Tibial artery (tissue), 4 donors: ENCODE measurements at regions not wholly inside any gene's neighbourhood (a gene's known extent, or its start where the extent isn't known, plus 50 kb on each side); places are given as distances from the start of the nearest gene placed in this dataset.

Experiments used
- DNase-seq, 2 donors: peaks; one replicate each; pipeline ENCODE4 v3.0.0-alpha.2; 2019
- H3K27ac ChIP-seq, 2 donors: fragments of 200-600 bp; sonication (generic) in 1 of 2; 1 replicate in 1 of 2; 2 replicates in 1 of 2; pipeline ENCODE4 v1.5.1; 2018 to 2019; ENCODE audit warnings: mild to moderate bottlenecking in 1 of 2
- H3K27me3 ChIP-seq, 2 donors: fragments of 200-600 bp; sonication (generic) in 1 of 2; one replicate each; pipeline versions ENCODE4 v1.5.1 to v1.6.0; 2016 to 2019
- H3K36me3 ChIP-seq, 3 donors: fragments of 200-600 bp; sonication (generic) in 2 of 3; one replicate each; pipeline ENCODE4 v1.5.1; 2016 to 2019; ENCODE audit warnings: mild to moderate bottlenecking in 2 of 3
- H3K4me1 ChIP-seq, 4 donors: fragments of 200-600 bp; sonication (generic) in 2 of 4; 1 replicate in 3 of 4; 2 replicates in 1 of 4; pipeline ENCODE4 v1.5.1; 2016 to 2019
- H3K4me3 ChIP-seq, 2 donors: fragments of 200-600 bp; sonication (generic) in 1 of 2; 1 replicate in 1 of 2; 2 replicates in 1 of 2; pipeline ENCODE4 v1.5.1; 2018 to 2019; ENCODE audit warnings: mild to moderate bottlenecking in 2 of 2
- H3K9me3 ChIP-seq, 3 donors: fragments of 200-600 bp; sonication (generic) in 1 of 3; one replicate each; pipeline ENCODE4 v1.5.1; 2016 to 2019
- CTCF ChIP-seq, 2 experiments: fragments of 200-600 bp in 1 of 2; fragments of 450-650 bp in 1 of 2; IDR thresholded peaks; one replicate each; pipeline ENCODE4 v1.5.1; 2017 to 2019; ENCODE audit warnings: antibody characterized with exemption in 2 of 2, mild to moderate bottlenecking in 1 of 2, moderate library complexity in 1 of 2
- intact Hi-C: fragments of 100-400 bp; cut with DNase I; formaldehyde crosslinking; loops from one replicate; pipeline ENCODE4 v1.15.0; 2023; ENCODE audit warnings: low total_unique reads

- H3K4me1 ChIP-seq, result no peaks in the 10 kb centered on the region
- no peak overlapping the region for H3K4me3 ChIP-seq
- no peaks in the 10 kb centered on the region for H3K27me3 ChIP-seq
- H3K9me3 ChIP-seq, result no peaks in the 10 kb centered on the region
- no peak for DNase-seq
- H3K36me3 ChIP-seq, result no peaks in the 10 kb centered on the region
- no peak overlapping the region for H3K27ac ChIP-seq
- intact Hi-C loops, result no loop called here
- TF ChIP-seq CTCF (IDR thresholded peaks at IDR 0.05), result no peak
Measured at GRCh38 chr2:82596581-82596980, 1862.5 kb downstream of the SUCLG1 start.

GRCh38 chr2:82591718-82592117 is 1867.4 kb downstream of the SUCLG1 start:
- TF ChIP-seq CTCF (IDR thresholded peaks at IDR 0.05), result no peak
- no peaks in the 10 kb centered on the region for H3K9me3 ChIP-seq
- H3K27ac ChIP-seq, result no peak overlapping the region
- intact Hi-C loops, result no loop called here
- no peaks in the 10 kb centered on the region for H3K4me1 ChIP-seq
- no peak overlapping the region for H3K4me3 ChIP-seq
- no peaks in the 10 kb centered on the region for H3K36me3 ChIP-seq
- H3K27me3 ChIP-seq, result no peaks in the 10 kb centered on the region
- DNase-seq, result no peak

GRCh38 chr2:82576656-82577055 is 1882.4 kb downstream of the SUCLG1 start:
- H3K4me1 ChIP-seq, result no peaks in the 10 kb centered on the region
- intact Hi-C loops, result no loop called here
- TF ChIP-seq CTCF (IDR thresholded peaks at IDR 0.05), result no peak

GRCh38 chr2:82539280-82539621 is 1919.8 kb downstream of the SUCLG1 start:
- no peak for DNase-seq
- Histone ChIP-seq H3K36me3 (no peaks in the 10 kb centered on the region), H3K9me3 (no peaks in the 10 kb centered on the region), H3K4me1 (no peaks in the 10 kb centered on the region), H3K4me3 (no peak overlapping the region), H3K27ac (no peak overlapping the region), H3K27me3 (no peaks in the 10 kb centered on the region)
- intact Hi-C loops, result no loop called here
- no peak for TF ChIP-seq CTCF (IDR thresholded peaks at IDR 0.05)

More at GRCh38 chr2:82576656-82577055, 1882.4 kb downstream of the SUCLG1 start:
- no peak overlapping the region for H3K27ac ChIP-seq
- no peaks in the 10 kb centered on the region for H3K36me3 ChIP-seq
- no peaks in the 10 kb centered on the region for H3K27me3 ChIP-seq
- no peak for DNase-seq
- no peak overlapping the region for H3K4me3 ChIP-seq
- peaks cover 3 to 10% (median 4%) of the 10 kb centered on the region in 3 donors for H3K9me3 ChIP-seq

- no peak for TF ChIP-seq CTCF (IDR thresholded peaks at IDR 0.05)
- Histone ChIP-seq H3K27ac (no peak overlapping the region), H3K4me1 (no peaks in the 10 kb centered on the region), H3K9me3 (no peaks in the 10 kb centered on the region), H3K36me3 (no peaks in the 10 kb centered on the region), H3K27me3 (no peaks in the 10 kb centered on the region), H3K4me3 (no peak overlapping the region)
- DNase-seq, result no peak
- intact Hi-C loops, result no loop called here
Measured at GRCh38 chr2:82538590-82539279, 1920.3 kb downstream of the SUCLG1 start.

GRCh38 chr2:82528288-82528687 is 1930.8 kb downstream of the SUCLG1 start:
- intact Hi-C loops, result no loop called here
- H3K9me3 ChIP-seq, result no peaks in the 10 kb centered on the region
- no peaks in the 10 kb centered on the region for H3K36me3 ChIP-seq
- no peaks in the 10 kb centered on the region for H3K27me3 ChIP-seq
- H3K27ac ChIP-seq, result no peak overlapping the region
- no peak for DNase-seq
- H3K4me1 ChIP-seq, result no peaks in the 10 kb centered on the region
- H3K4me3 ChIP-seq, result no peak overlapping the region
- no peak for TF ChIP-seq CTCF (IDR thresholded peaks at IDR 0.05)
